GM23338 (cell line): ENCODE measurements at regions not wholly inside any gene's neighbourhood (a gene's known extent, or its start where the extent isn't known, plus 50 kb on each side); places are given as distances from the start of the nearest gene placed in this dataset.

ENCODE experiments used
- ATAC-seq: fragments of 200-7000 bp; cut with Tn5 transposase; 3 replicates; pipeline ENCODE4 v1.9.1; 2020
- DNase-seq: peaks from one replicate; pipeline ENCODE4 v3.0.0-alpha.2; 2015; ENCODE audit warnings: low spot score
- H2AFZ ChIP-seq: fragments of 200-600 bp; sonication (generic); 2 replicates; pipeline ENCODE4 v1.8.0; 2016; ENCODE audit warnings: antibody characterized with exemption, mild to moderate bottlenecking, moderate library complexity
- H3F3A ChIP-seq: fragments of 200-600 bp; sonication (generic); replicated peaks from 2 replicates; pipeline ENCODE4 v1.8.0; 2017; ENCODE audit warnings: antibody characterized with exemption, mixed run types, low read depth
- H3K27ac ChIP-seq: fragments of 200-600 bp; sonication (generic); 2 replicates; pipeline ENCODE4 v1.6.1; 2016; ENCODE audit warnings: low read depth
- H3K27me3 ChIP-seq: fragments of 200-600 bp; sonication (generic); 2 replicates; pipeline ENCODE4 v1.8.0; 2016; ENCODE audit warnings: mild to moderate bottlenecking, mixed run types, moderate library complexity; ENCODE audit not compliant: insufficient read depth
- H3K36me3 ChIP-seq: fragments of 200-600 bp; sonication (generic); 2 replicates; pipeline ENCODE4 v1.8.0; 2016; ENCODE audit warnings: mild to moderate bottlenecking; ENCODE audit not compliant: insufficient read depth
- H3K4me1 ChIP-seq: fragments of 200-600 bp; sonication (generic); 2 replicates; pipeline ENCODE4 v1.8.0; 2016; ENCODE audit warnings: mild to moderate bottlenecking, moderate library complexity; ENCODE audit not compliant: insufficient read depth
- H3K4me2 ChIP-seq: fragments of 200-600 bp; sonication (generic); 2 replicates; pipeline ENCODE4 v1.7.1; 2017; ENCODE audit warnings: mixed run types
- H3K4me3 ChIP-seq: fragments of 200-600 bp; sonication (generic); 2 replicates; pipeline ENCODE4 v1.6.1; 2016; ENCODE audit warnings: mixed run types
- H3K79me2 ChIP-seq: fragments of 200-600 bp; sonication (generic); replicated peaks from 2 replicates; pipeline ENCODE4 v1.8.0; 2017; ENCODE audit warnings: mild to moderate bottlenecking; ENCODE audit not compliant: insufficient read depth
- H3K9me2 ChIP-seq: fragments of 200-600 bp; sonication (generic); 2 replicates; pipeline ENCODE4 v1.8.0; 2017; ENCODE audit not compliant: insufficient read depth
- H4K20me1 ChIP-seq: fragments of 200-600 bp; sonication (generic); replicated peaks from 2 replicates; pipeline ENCODE4 v1.8.0; 2017; ENCODE audit warnings: mild to moderate bottlenecking; ENCODE audit not compliant: insufficient read depth
- H3K27ac Mint-ChIP-seq: 2 replicates; pipeline ENCODE4 v1.8.0; 2020; ENCODE audit warnings: inconsistent platforms, mild to moderate bottlenecking, moderate library complexity, mixed read lengths
- H3K27me3 Mint-ChIP-seq: 3 replicates; pipeline ENCODE4 v1.8.0; 2022; ENCODE audit warnings: low read depth, mild to moderate bottlenecking, moderate library complexity, mixed read lengths, inconsistent platforms; ENCODE audit not compliant: insufficient read depth, poor library complexity
- H3K36me3 Mint-ChIP-seq: 3 replicates; pipeline ENCODE4 v1.8.0; 2021; ENCODE audit warnings: low read depth, mild to moderate bottlenecking, inconsistent platforms, moderate library complexity, mixed read lengths
- H3K4me1 Mint-ChIP-seq: 3 replicates; pipeline ENCODE4 v1.8.0; 2020; ENCODE audit warnings: mild to moderate bottlenecking, inconsistent platforms, mixed read lengths
- H3K4me3 Mint-ChIP-seq: 3 replicates; pipeline ENCODE4 v1.8.0; 2021; ENCODE audit warnings: moderate library complexity, mild to moderate bottlenecking, inconsistent platforms, mixed read lengths
- H3K9me3 Mint-ChIP-seq: 3 replicates; pipeline ENCODE4 v1.8.0; 2020; ENCODE audit warnings: moderate library complexity, mild to moderate bottlenecking, inconsistent platforms, mixed read lengths
- CTCF ChIP-seq, 2 experiments: fragments of 200-600 bp in 1 of 2; sonication (generic) in 1 of 2; conservative IDR thresholded peaks; 2 replicates each; pipeline versions ENCODE4 v1.5.1 to v1.6.1; 2016 to 2017; ENCODE audit warnings: antibody characterized with exemption in 2 of 2, low read depth in 2 of 2, mild to moderate bottlenecking in 2 of 2, moderate library complexity in 1 of 2
- EZH2 ChIP-seq: fragments of 200-600 bp; sonication (generic); IDR thresholded peaks from one replicate; pipeline ENCODE4 v1.8.0; 2017; ENCODE audit warnings: antibody characterized with exemption, mild to moderate bottlenecking, low read depth; ENCODE audit not compliant: unreplicated experiment
- JUNB ChIP-seq: IDR thresholded peaks from one replicate; pipeline ENCODE4 v1.6.1; 2016; ENCODE audit warnings: antibody characterized with exemption; ENCODE audit not compliant: unreplicated experiment
- NANOG ChIP-seq: IDR thresholded peaks from 2 replicates; pipeline ENCODE4 v1.6.1; 2016; ENCODE audit warnings: antibody characterized with exemption, borderline replicate concordance
- POLR2AphosphoS5 ChIP-seq: IDR thresholded peaks from 2 replicates; pipeline ENCODE4 v1.6.1; 2016; ENCODE audit warnings: antibody characterized with exemption, low read depth
- REST ChIP-seq: IDR thresholded peaks from one replicate; pipeline ENCODE4 v1.6.1; 2018; ENCODE audit warnings: antibody characterized with exemption; ENCODE audit not compliant: unreplicated experiment
- STAT1 ChIP-seq: IDR thresholded peaks from one replicate; pipeline ENCODE4 v1.6.1; 2016; ENCODE audit warnings: antibody characterized with exemption; ENCODE audit not compliant: unreplicated experiment
- ZNF114 ChIP-seq: fragments of 250-450 bp; sonication (Bioruptor Pico); IDR thresholded peaks from 2 replicates; pipeline ENCODE4 v1.5.0; 2020; ENCODE audit warnings: mild to moderate bottlenecking, moderate library complexity
- ZNF462 ChIP-seq: fragments of 250-450 bp; sonication (Bioruptor Pico); IDR thresholded peaks from 2 replicates; pipeline ENCODE4 v1.5.0; 2020; ENCODE audit warnings: mild to moderate bottlenecking, moderate library complexity

GRCh38 chr14:97164021-97164420, 366.8 kb downstream of the VRK1 start:
- Histone ChIP-seq H4K20me1 (no peaks in the 10 kb centered on the region), H3K79me2 (no peaks in the 10 kb centered on the region), H3F3A (no peaks in the 10 kb centered on the region), H3K27me3 (no peaks in the 10 kb centered on the region), H3K9me2 (no peaks in the 10 kb centered on the region; the same call in 1 of the 2 replicates), H3K36me3 (no peaks in the 10 kb centered on the region), H3K4me3 (no peak overlapping the region), H3K27ac (no peak overlapping the region), H2AFZ (peak overlapping the region; percentile 72), H3K4me2 (no peak overlapping the region), H3K4me1 (no peaks in the 10 kb centered on the region)
- Mint-ChIP-seq H3K27me3 (peaks cover 6% of the 10 kb centered on the region), H3K27ac (no peak overlapping the region), H3K9me3 (peaks cover 13% of the 10 kb centered on the region), H3K36me3 (peaks cover 10% of the 10 kb centered on the region), H3K4me1 (no peaks in the 10 kb centered on the region), H3K4me3 (no peak overlapping the region)
- TF ChIP-seq ZNF114 (CRISPR knock-in tag) (no peak), CTCF (conservative IDR thresholded peaks at IDR 0.05; ENCODE audit: low read depth in 2 of 2) (0 out of 4 replicates have a peak, but pooled peaks of 1 of the 2 experiments have one; percentile 7), STAT1 (no peak), REST (no peak), EZH2 (no peak), NANOG (no peak), ZNF462 (CRISPR knock-in tag) (no peak), POLR2AphosphoS5 (no peak), JUNB (no peak)
- DNase-seq: no peak
- ATAC-seq: no peak
